HuH-7 (cell line): ENCODE measurements at regions not wholly inside any gene's neighbourhood (a gene's known extent, or its start where the extent isn't known, plus 50 kb on each side); places are given as distances from the start of the nearest gene placed in this dataset.
"Not testable (repeated sequence)": the region's sequence is repeated elsewhere in the genome, so short reads cannot be mapped to it uniquely, and the experiment has no call there.

Experiments
- DNase-seq: peaks from one replicate; pipeline ENCODE4 v3.0.0; 2011; ENCODE audit warnings: low spot score

- DNase-seq = no peak
Measured at GRCh38 chr15:53843869-53844569, 84.6 kb upstream of the WDR72 start.

GRCh38 chr15:53843166-53843565 lies 83.7 kb upstream of the WDR72 start:
- no peak for DNase-seq

GRCh38 chr15:53841651-53842050 lies 82.2 kb upstream of the WDR72 start:
- DNase-seq = no peak

- DNase-seq = no peak
Measured at GRCh38 chr15:53840681-53841080, 81.2 kb upstream of the WDR72 start.

- DNase-seq = no peak
Measured at GRCh38 chr15:53837263-53837662, 77.8 kb upstream of the WDR72 start.

- no peak for DNase-seq
Measured at GRCh38 chr15:53836618-53837017, 77.2 kb upstream of the WDR72 start.

GRCh38 chr15:53835309-53835708 lies 75.8 kb upstream of the WDR72 start:
- DNase-seq = no peak

GRCh38 chr15:53834214-53834613 lies 74.8 kb upstream of the WDR72 start:
- DNase-seq = no peak

GRCh38 chr15:53833134-53833624 lies 73.7 kb upstream of the WDR72 start:
- no peak for DNase-seq

GRCh38 chr15:53831907-53832770 lies 72.7 kb upstream of the WDR72 start:
- DNase-seq = no peak

- DNase-seq = no peak
Measured at GRCh38 chr15:53830707-53831386, 71.4 kb upstream of the WDR72 start.

- no peak for DNase-seq
Measured at GRCh38 chr15:53829923-53830459, 70.5 kb upstream of the WDR72 start.

GRCh38 chr15:53829471-53829870 lies 70.0 kb upstream of the WDR72 start:
- no peak for DNase-seq

- DNase-seq = no peak
Measured at GRCh38 chr15:53827355-53827754, 67.9 kb upstream of the WDR72 start.

- DNase-seq = no peak
Measured at GRCh38 chr15:53811530-53811929, 52.1 kb upstream of the WDR72 start.

- DNase-seq = not testable (repeated sequence)
Measured at GRCh38 chr15:53810306-53810705, 50.8 kb upstream of the WDR72 start.
